Body of pancreas (tissue), 4 donors: ENCODE measurements at regions not wholly inside any gene's neighbourhood (a gene's known extent, or its start where the extent isn't known, plus 50 kb on each side); places are given as distances from the start of the nearest gene placed in this dataset.

ENCODE experiments used
- ATAC-seq: fragments of 150-250 bp; one replicate; pipeline ENCODE4 v1.9.1; 2016
- DNase-seq, 4 donors: peaks; one replicate each; pipeline ENCODE4 v3.0.0-alpha.2; 2019
- H3K27ac ChIP-seq, 4 donors: fragments of 200-600 bp; sonication (generic); 1 replicate in 3 of 4; 2 replicates in 1 of 4; pipeline versions ENCODE4 v1.5.1 to v1.6.1; 2016 to 2019; ENCODE audit warnings: mild to moderate bottlenecking in 1 of 4, mixed read lengths in 1 of 4, moderate library complexity in 1 of 4
- H3K27me3 ChIP-seq, 2 donors: fragments of 200-600 bp; sonication (generic); one replicate each; pipeline ENCODE4 v1.6.0; 2016; ENCODE audit warnings: mild to moderate bottlenecking in 1 of 2
- H3K36me3 ChIP-seq, 2 donors: fragments of 200-600 bp; sonication (generic); replicated peaks in 1 of 2; 2 replicates each; pipeline ENCODE4 v1.5.1; 2016; ENCODE audit warnings: low read depth in 2 of 2; ENCODE audit not compliant: insufficient read depth in 1 of 2
- H3K4me1 ChIP-seq: fragments of 200-600 bp; sonication (generic); one replicate; pipeline ENCODE4 v1.6.0; 2016
- H3K4me3 ChIP-seq, 2 donors: fragments of 200-600 bp; sonication (generic); 1 replicate in 1 of 2; 2 replicates in 1 of 2; pipeline ENCODE4 v1.5.1; 2016 to 2019
- H3K9me3 ChIP-seq, 3 donors: fragments of 200-600 bp; sonication (generic); 1 replicate in 2 of 3; 2 replicates in 1 of 3; pipeline ENCODE4 v1.5.1; 2016
- CTCF ChIP-seq, 7 experiments: fragments of 450-650 bp in 4 of 7; fragments of 200-600 bp in 3 of 7; sonication (generic) in 3 of 7; IDR thresholded peaks; one replicate each; pipeline ENCODE4 v1.5.1; 2016 to 2019; ENCODE audit warnings: antibody characterized with exemption in 7 of 7
- POLR2A ChIP-seq, 3 donors: fragments of 450-650 bp; IDR thresholded peaks; one replicate each; pipeline ENCODE4 v1.6.1; 2016; ENCODE audit warnings: antibody characterized with exemption in 3 of 3, mild to moderate bottlenecking in 2 of 3
- WGBS, 2 donors: methylation state at CpG; one replicate each; pipeline ENCODE4 v1.1.5; 2017; 5-methylcytosine and 5-hydroxymethylcytosine counted together
- intact Hi-C: fragments of 100-400 bp; cut with DNase I; formaldehyde crosslinking; loops from one replicate; pipeline ENCODE4 v1.15.1; 2023

- no peak overlapping the region for H3K4me3 ChIP-seq
- H3K27me3 ChIP-seq, result no peaks in the 10 kb centered on the region
- H3K9me3 ChIP-seq, result no peaks in the 10 kb centered on the region
- TF ChIP-seq CTCF (IDR thresholded peaks at IDR 0.05) (no peak), POLR2A (IDR thresholded peaks at IDR 0.05) (no peak)
- no peaks in the 10 kb centered on the region for H3K36me3 ChIP-seq
- no peak for DNase-seq
- intact Hi-C loops, result no loop called here
- WGBS, 2 donors, result 75 to 95% methylated on average over 1 of the region's 1 CpG
- no peak for ATAC-seq
- no peaks in the 10 kb centered on the region for H3K4me1 ChIP-seq
- H3K27ac ChIP-seq, result no peak overlapping the region
Observed at GRCh38 chr1:182331387-182331786, 60.2 kb downstream of the GLUL start.

GRCh38 chr1:182330303-182330702 lies 61.3 kb downstream of the GLUL start:
- ATAC-seq, result no peak
- no peak for TF ChIP-seq CTCF (IDR thresholded peaks at IDR 0.05)
- no peak for TF ChIP-seq POLR2A (IDR thresholded peaks at IDR 0.05)
- no peaks in the 10 kb centered on the region for H3K4me1 ChIP-seq
- no peak overlapping the region for H3K27ac ChIP-seq
- intact Hi-C loops, result no loop called here
- H3K36me3 ChIP-seq, result no peaks in the 10 kb centered on the region
- peak; percentile 25 to 45 (median 40) for DNase-seq
- no peaks in the 10 kb centered on the region for H3K9me3 ChIP-seq
- H3K4me3 ChIP-seq, result no peak overlapping the region
- H3K27me3 ChIP-seq, result no peaks in the 10 kb centered on the region

- DNase-seq, result no peak
- no peak overlapping the region for H3K4me3 ChIP-seq
- no peak for TF ChIP-seq POLR2A (IDR thresholded peaks at IDR 0.05)
- no peak for TF ChIP-seq CTCF (IDR thresholded peaks at IDR 0.05)
- intact Hi-C loops, result no loop called here
- H3K27me3 ChIP-seq, result no peaks in the 10 kb centered on the region
- H3K27ac ChIP-seq, result no peak overlapping the region
- 58 to 84% methylated on average over 2 of the region's 2 CpGs for WGBS, 2 donors
- no peaks in the 10 kb centered on the region for H3K4me1 ChIP-seq
- no peaks in the 10 kb centered on the region for H3K9me3 ChIP-seq
- ATAC-seq, result no peak
- no peaks in the 10 kb centered on the region for H3K36me3 ChIP-seq
Observed at GRCh38 chr1:182329471-182329870, 62.1 kb downstream of the GLUL start.

- 88 to 96% methylated on average over 8 to 16 of the region's 16 CpGs for WGBS, 2 donors
- Histone ChIP-seq H3K36me3 (no peaks in the 10 kb centered on the region), H3K9me3 (no peaks in the 10 kb centered on the region), H3K27me3 (no peaks in the 10 kb centered on the region), H3K27ac (no peak overlapping the region), H3K4me1 (no peaks in the 10 kb centered on the region), H3K4me3 (no peak overlapping the region)
- TF ChIP-seq POLR2A (IDR thresholded peaks at IDR 0.05) (no peak), CTCF (IDR thresholded peaks at IDR 0.05) (no peak)
- ATAC-seq (no peak), DNase-seq (no peak)
- intact Hi-C loops, result no loop called here
Observed at GRCh38 chr1:182328591-182328990, 63.0 kb downstream of the GLUL start.

- Histone ChIP-seq H3K27me3 (no peaks in the 10 kb centered on the region), H3K4me1 (no peaks in the 10 kb centered on the region), H3K36me3 (no peaks in the 10 kb centered on the region), H3K27ac (no peak overlapping the region), H3K4me3 (no peak overlapping the region), H3K9me3 (no peaks in the 10 kb centered on the region)
- intact Hi-C loops, result no loop called here
- no peak for DNase-seq
- ATAC-seq, result no peak
- TF ChIP-seq POLR2A (IDR thresholded peaks at IDR 0.05), result no peak
- TF ChIP-seq CTCF (IDR thresholded peaks at IDR 0.05), result no peak
- 84 to 91% methylated on average over 2 of the region's 2 CpGs for WGBS, 2 donors
Observed at GRCh38 chr1:182325339-182325738, 66.3 kb downstream of the GLUL start.
